A549 (cell line): ENCODE measurements at regions not wholly inside any gene's neighbourhood (a gene's known extent, or its start where the extent isn't known, plus 50 kb on each side); places are given as distances from the start of the nearest gene placed in this dataset.

Experiments
- ATAC-seq, 2 experiments: fragments of 200-7000 bp in 1 of 2; fragments of >200 bp in 1 of 2; cut with Nextera tagmentation in 1 of 2; cut with Tn5 transposase in 1 of 2; 3 replicates each; pipeline versions ENCODE4 v1.8.0 to v1.9.1; 2018 to 2020; ENCODE audit warnings: mild to moderate bottlenecking in 1 of 2, moderate library complexity in 1 of 2
- CTCF ChIA-PET: fragments of 300-600 bp; sonication (Branson Sonifier 250); formaldehyde crosslinking; extraction: SDS; loops from one replicate; lab custom pipeline; 2021; ENCODE audit warnings: antibody characterized with exemption, inconsistent platforms; lab: Yijun Ruan, JAX
- POLR2A ChIA-PET: fragments of 350-600 bp; formaldehyde crosslinking; extraction: SDS; loops from one replicate; lab custom pipeline; 2021; ENCODE audit warnings: antibody characterized with exemption, inconsistent platforms; lab: Yijun Ruan, JAX
- DNase-seq, 2 experiments: peaks; one replicate each; pipeline versions ENCODE4 v3.0.0 to v3.0.0-alpha.2; 2011 to 2016; ENCODE audit warnings: low read depth in 1 of 2, low spot score in 1 of 2
- FAIRE-seq: peaks from 2 replicates; lab custom pipeline; 2011; peaks lifted over from hg19 to GRCh38; lab: Jason Lieb, UNC
- H3K27ac ChIP-seq, 2 experiments: fragments of >200 bp; sonication (Bioruptor Twin); formaldehyde crosslinking; 3 replicates each; pipeline ENCODE4 v1.5.1; 2016 to 2017
- H3K4me1 ChIP-seq: fragments of >200 bp; sonication (Bioruptor Twin); formaldehyde crosslinking; 3 replicates; pipeline ENCODE4 v1.6.1; 2016
- H3K4me2 ChIP-seq: fragments of >200 bp; sonication (Bioruptor Twin); formaldehyde crosslinking; 3 replicates; pipeline ENCODE4 v1.6.1; 2016
- H3K4me3 ChIP-seq: fragments of >200 bp; sonication (Bioruptor Twin); formaldehyde crosslinking; 3 replicates; pipeline ENCODE4 v1.5.1; 2016
- H3K9me3 ChIP-seq: fragments of >200 bp; sonication (Bioruptor Twin); formaldehyde crosslinking; 3 replicates; pipeline ENCODE4 v1.6.1; 2016
- CEBPB ChIP-seq, 2 experiments: fragments of >200 bp in 1 of 2; sonication (Bioruptor Twin) in 1 of 2; formaldehyde crosslinking in 1 of 2; IDR thresholded peaks; 2 replicates each; pipeline ENCODE4 v1.6.1; 2012 to 2016
- EP300 ChIP-seq, 2 experiments: fragments of >200 bp; sonication (Bioruptor Twin); formaldehyde crosslinking; IDR thresholded peaks; 2 replicates in 1 of 2; 3 replicates in 1 of 2; pipeline ENCODE4 v1.6.1; 2016 to 2017
- FOSL2 ChIP-seq, 2 experiments: fragments of 450-650 bp in 1 of 2; fragments of >200 bp in 1 of 2; sonication (Bioruptor Twin) in 1 of 2; formaldehyde crosslinking; IDR thresholded peaks; 2 replicates each; pipeline versions ENCODE4 v1.5.0 to v1.6.1; 2016 to 2020; ENCODE audit warnings: mild to moderate bottlenecking in 1 of 2, moderate library complexity in 1 of 2
- FOXS1 ChIP-seq: fragments of 250-450 bp; sonication (Bioruptor Pico); IDR thresholded peaks from 2 replicates; pipeline ENCODE4 v1.5.0; 2020; ENCODE audit warnings: mild to moderate bottlenecking, moderate library complexity
- GATA3 ChIP-seq: IDR thresholded peaks from 2 replicates; pipeline ENCODE4 v1.6.1; 2012; ENCODE audit warnings: borderline replicate concordance
- HEYL ChIP-seq: fragments of 250-450 bp; sonication (Bioruptor Pico); IDR thresholded peaks from 2 replicates; pipeline ENCODE4 v1.8.0; 2021; ENCODE audit warnings: mild to moderate bottlenecking, moderate library complexity
- JUNB ChIP-seq: fragments of >200 bp; sonication (Bioruptor Twin); formaldehyde crosslinking; IDR thresholded peaks from 2 replicates; pipeline ENCODE4 v1.6.1; 2016
- KDM1A ChIP-seq: fragments of 200-600 bp; sonication (generic); IDR thresholded peaks from 2 replicates; pipeline ENCODE4 v1.6.1; 2016; ENCODE audit warnings: low read depth, mild to moderate bottlenecking
- KDM5A ChIP-seq: fragments of 200-600 bp; sonication (generic); IDR thresholded peaks from 2 replicates; pipeline ENCODE4 v1.6.1; 2016; ENCODE audit warnings: antibody characterized with exemption, mild to moderate bottlenecking
- NFE2L2 ChIP-seq: fragments of 150-350 bp; conservative IDR thresholded peaks from 2 replicates; pipeline ENCODE4 v1.6.1; 2014; ENCODE audit warnings: low read length
- NR3C1 ChIP-seq: fragments of >200 bp; sonication (Bioruptor Twin); formaldehyde crosslinking; IDR thresholded peaks from 3 replicates; pipeline ENCODE4 v1.6.1; 2017
- PHF8 ChIP-seq: fragments of 200-600 bp; sonication (generic); IDR thresholded peaks from 2 replicates; pipeline ENCODE4 v1.6.1; 2016; ENCODE audit warnings: low read depth, mild to moderate bottlenecking, antibody characterized with exemption, moderate library complexity, borderline replicate concordance
- POLR2A ChIP-seq: IDR thresholded peaks from 2 replicates; pipeline ENCODE4 v1.6.1; 2012; ENCODE audit warnings: mild to moderate bottlenecking, low read length
- RFX5 ChIP-seq: fragments of 450-650 bp; IDR thresholded peaks from 2 replicates; pipeline ENCODE4 v1.7.1; 2014; ENCODE audit warnings: antibody characterized with exemption, mild to moderate bottlenecking, moderate library complexity
- TFCP2L1 ChIP-seq: fragments of 250-450 bp; sonication (Bioruptor Pico); IDR thresholded peaks from 2 replicates; pipeline ENCODE4 v1.5.0; 2021; ENCODE audit warnings: mild to moderate bottlenecking
- ZNF302 ChIP-seq: fragments of 250-450 bp; sonication (Bioruptor Pico); IDR thresholded peaks from 2 replicates; pipeline ENCODE4 v1.9.0; 2021; ENCODE audit warnings: inconsistent platforms, mild to moderate bottlenecking, moderate library complexity
- ZSCAN20 ChIP-seq: fragments of 250-450 bp; sonication (Bioruptor Pico); IDR thresholded peaks from 2 replicates; pipeline ENCODE4 v1.8.0; 2022; ENCODE audit warnings: mild to moderate bottlenecking, moderate library complexity
- WGBS: methylation state at CpG from one replicate; pipeline ENCODE4 v1.1.6; 2017; ENCODE audit errors: missing lambda C conversion rate; 5-methylcytosine and 5-hydroxymethylcytosine counted together
- TF ChIP-seq, protein P1 (sequence below): IDR thresholded peaks from 2 replicates; pipeline ENCODE4 v1.6.1; 2012; ENCODE audit warnings: low read depth, borderline replicate concordance
- TF ChIP-seq, protein P2 (sequence below): fragments of >200 bp; sonication (Bioruptor Twin); formaldehyde crosslinking; IDR thresholded peaks from 3 replicates; pipeline ENCODE4 v1.5.1; 2016

DNA sequence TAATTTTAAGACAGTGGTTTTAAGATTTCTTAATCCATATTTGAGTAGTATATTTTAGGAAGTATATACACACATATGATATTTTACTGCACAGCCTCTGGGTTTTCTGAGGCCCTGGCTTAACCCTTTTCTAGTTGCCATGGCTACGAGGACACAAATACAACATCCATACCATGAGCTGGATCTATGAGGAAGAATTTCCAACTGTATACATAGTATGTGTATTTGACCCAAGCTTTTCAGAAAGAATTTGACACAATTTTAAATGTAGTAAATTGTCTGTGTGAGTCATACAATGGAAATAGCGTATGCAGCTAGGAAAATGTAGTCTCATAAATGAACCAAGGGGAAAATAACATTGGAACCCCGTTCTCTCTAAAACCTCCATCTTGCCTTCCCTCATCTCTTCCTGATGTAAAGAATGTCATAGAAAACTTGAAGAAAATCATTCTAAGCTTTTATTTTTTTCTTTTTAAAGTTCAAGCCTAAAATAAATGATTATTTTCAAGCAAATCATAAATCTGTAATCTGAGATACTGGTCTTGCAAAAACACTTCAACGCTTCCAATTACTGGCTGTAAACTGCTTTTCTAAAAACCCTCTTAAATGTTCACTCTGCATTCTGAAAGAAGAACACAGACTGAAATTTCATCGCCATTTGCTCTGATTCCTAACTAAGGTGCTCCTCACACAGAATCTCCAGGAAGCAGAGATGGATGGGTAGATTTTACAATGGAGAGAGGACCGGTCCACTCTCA is 172.4 kb downstream of the LACC1 start:
- Histone ChIP-seq H3K4me3 (no peak overlapping the region), H3K9me3 (no peaks in the 10 kb centered on the region), H3K4me1 (peaks cover 38% of the 10 kb centered on the region), H3K4me2 (peak overlapping the region; percentile 60), H3K27ac (peak overlapping the region; percentile 66 to 69)
- peak; percentile 5 to 59 for DNase-seq
- no peak for FAIRE-seq
- ChIA-PET CTCF (interaction anchor here (1.2 to 1.6 kb wide), 3 partner anchors 180 to 388 kb away, joined by 3 to 8 read pairs (median 3); no protein-coding TSS in a partner anchor), POLR2A (interaction anchor here (1.0 kb wide), 1 partner anchor 90 kb away, joined by 4 read pairs; no protein-coding TSS in a partner anchor)
- ATAC-seq: peak in 1 of 2 experiments; percentile 66; a peak in 3 of 6 replicates
- TF ChIP-seq FOSL2 (IDR thresholded peaks at IDR 0.05): no peak
- peak; percentile 54 for TF ChIP-seq FOSL2 (CRISPR knock-in tag; IDR thresholded peaks at IDR 0.05)
- no peak for TF ChIP-seq NR3C1
- TF ChIP-seq POLR2A: no peak
- TF ChIP-seq FOXS1 (CRISPR knock-in tag): no peak
- 80% methylated on average over 5 of the region's 6 CpGs for WGBS

GRCh38 chr13:44052780-44053184 is 173.1 kb downstream of the LACC1 start:
- CTCF ChIA-PET: no interaction called here
- DNase-seq: no peak
- H3K27ac ChIP-seq: peak overlapping the region; percentile 66 to 69
- no peaks in the 10 kb centered on the region for H3K9me3 ChIP-seq
- H3K4me2 ChIP-seq: no peak overlapping the region
- WGBS: 80% methylated on average over 10 of the region's 10 CpGs
- H3K4me3 ChIP-seq: no peak overlapping the region
- no peak for ATAC-seq
- TF ChIP-seq CEBPB (IDR thresholded peaks at IDR 0.05) (no peak), NFE2L2 (no peak)
- TF ChIP-seq, protein P1, sequence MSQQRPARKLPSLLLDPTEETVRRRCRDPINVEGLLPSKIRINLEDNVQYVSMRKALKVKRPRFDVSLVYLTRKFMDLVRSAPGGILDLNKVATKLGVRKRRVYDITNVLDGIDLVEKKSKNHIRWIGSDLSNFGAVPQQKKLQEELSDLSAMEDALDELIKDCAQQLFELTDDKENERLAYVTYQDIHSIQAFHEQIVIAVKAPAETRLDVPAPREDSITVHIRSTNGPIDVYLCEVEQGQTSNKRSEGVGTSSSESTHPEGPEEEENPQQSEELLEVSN: no peak
- FAIRE-seq: no peak
- POLR2A ChIA-PET: interaction anchor here (0.9 kb wide), 1 partner anchor 384 kb away, joined by 5 read pairs; no protein-coding TSS in a partner anchor
- H3K4me1 ChIP-seq: peaks cover 38% of the 10 kb centered on the region

DNA sequence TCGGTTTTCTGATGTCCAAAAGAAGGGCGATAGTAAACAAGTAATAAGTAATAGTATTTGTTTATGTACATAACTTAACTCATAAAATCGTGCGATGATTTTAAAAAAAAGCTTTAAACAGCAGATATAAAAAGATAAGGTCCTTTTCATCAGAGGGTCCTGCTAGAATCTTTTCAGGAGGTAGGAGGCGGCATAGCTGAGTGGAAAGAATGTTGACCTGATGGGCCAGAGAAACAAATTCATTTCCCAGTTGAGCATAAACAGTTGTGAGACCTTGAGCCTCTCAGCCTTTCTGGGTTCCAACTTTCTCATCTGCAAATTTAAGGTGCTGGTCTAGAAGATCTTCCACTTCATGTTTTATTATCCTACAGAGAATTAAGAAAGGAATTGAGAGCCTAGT is 173.5 kb downstream of the LACC1 start:
- no peak for FAIRE-seq
- DNase-seq: no peak
- no peak for TF ChIP-seq TFCP2L1 (CRISPR knock-in tag)
- no peak for TF ChIP-seq ZNF302 (CRISPR knock-in tag)
- TF ChIP-seq RFX5: no peak
- TF ChIP-seq PHF8: no peak
- no peak for TF ChIP-seq GATA3
- TF ChIP-seq HEYL (CRISPR knock-in tag): no peak
- TF ChIP-seq KDM1A: no peak
- TF ChIP-seq, protein P2, sequence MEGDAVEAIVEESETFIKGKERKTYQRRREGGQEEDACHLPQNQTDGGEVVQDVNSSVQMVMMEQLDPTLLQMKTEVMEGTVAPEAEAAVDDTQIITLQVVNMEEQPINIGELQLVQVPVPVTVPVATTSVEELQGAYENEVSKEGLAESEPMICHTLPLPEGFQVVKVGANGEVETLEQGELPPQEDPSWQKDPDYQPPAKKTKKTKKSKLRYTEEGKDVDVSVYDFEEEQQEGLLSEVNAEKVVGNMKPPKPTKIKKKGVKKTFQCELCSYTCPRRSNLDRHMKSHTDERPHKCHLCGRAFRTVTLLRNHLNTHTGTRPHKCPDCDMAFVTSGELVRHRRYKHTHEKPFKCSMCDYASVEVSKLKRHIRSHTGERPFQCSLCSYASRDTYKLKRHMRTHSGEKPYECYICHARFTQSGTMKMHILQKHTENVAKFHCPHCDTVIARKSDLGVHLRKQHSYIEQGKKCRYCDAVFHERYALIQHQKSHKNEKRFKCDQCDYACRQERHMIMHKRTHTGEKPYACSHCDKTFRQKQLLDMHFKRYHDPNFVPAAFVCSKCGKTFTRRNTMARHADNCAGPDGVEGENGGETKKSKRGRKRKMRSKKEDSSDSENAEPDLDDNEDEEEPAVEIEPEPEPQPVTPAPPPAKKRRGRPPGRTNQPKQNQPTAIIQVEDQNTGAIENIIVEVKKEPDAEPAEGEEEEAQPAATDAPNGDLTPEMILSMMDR: no peak
- no peak for TF ChIP-seq JUNB
- TF ChIP-seq ZSCAN20: no peak
- no peak for TF ChIP-seq EP300 (IDR thresholded peaks at IDR 0.05)
- TF ChIP-seq KDM5A: no peak
- TF ChIP-seq, all 56 proteins: peak for 0
- 70% methylated on average over 5 of the region's 5 CpGs for WGBS
- Histone ChIP-seq H3K4me3 (no peak overlapping the region), H3K4me2 (no peak overlapping the region), H3K4me1 (peaks cover 38% of the 10 kb centered on the region), H3K9me3 (no peaks in the 10 kb centered on the region), H3K27ac (peak overlapping the region; percentile 66 to 69; a peak in 4 of 6 replicates)
- CTCF ChIA-PET: no interaction called here
- POLR2A ChIA-PET: interaction anchor here (0.9 kb wide), 1 partner anchor 384 kb away, joined by 5 read pairs; no protein-coding TSS in a partner anchor
- ATAC-seq: no peak
